Upper lobe of right lung (tissue), 1 donor: ENCODE measurements at regions not wholly inside any gene's neighbourhood (a gene's known extent, or its start where the extent isn't known, plus 50 kb on each side); places are given as distances from the start of the nearest gene placed in this dataset.
A peak's percentile ranks its signal among the peaks of the same experiment; 100 is the strongest.
"Not testable (repeated sequence)": the region's sequence is repeated elsewhere in the genome, so short reads cannot be mapped to it uniquely, and the experiment has no call there.

Source experiments
- ATAC-seq: fragments of 200-7000 bp; cut with Tn5 transposase; one replicate; pipeline ENCODE4 v1.9.1; 2020; ENCODE audit warnings: mild to moderate bottlenecking, moderate library complexity
- DNase-seq: peaks from one replicate; pipeline ENCODE4 v3.0.0-alpha.2; 2020
- H3K27ac ChIP-seq: fragments of 200-600 bp; one replicate; pipeline ENCODE4 v1.8.0; 2022
- H3K27me3 ChIP-seq: fragments of 200-600 bp; one replicate; pipeline ENCODE4 v1.8.0; 2022; ENCODE audit warnings: mild to moderate bottlenecking
- H3K36me3 ChIP-seq: fragments of 200-600 bp; one replicate; pipeline ENCODE4 v1.8.0; 2022
- H3K4me1 ChIP-seq: fragments of 200-600 bp; one replicate; pipeline ENCODE4 v1.8.0; 2022
- H3K4me3 ChIP-seq: fragments of 200-600 bp; one replicate; pipeline ENCODE4 v1.8.0; 2022; ENCODE audit warnings: mild to moderate bottlenecking
- H3K9me3 ChIP-seq: fragments of 200-600 bp; one replicate; pipeline ENCODE4 v1.8.0; 2022
- intact Hi-C: fragments of 100-400 bp; cut with DNase I; formaldehyde crosslinking; loops from one replicate; pipeline ENCODE4 v1.11.0; 2022
- TF ChIP-seq, protein P1 (sequence below): fragments of 200-600 bp; IDR thresholded peaks from one replicate; pipeline ENCODE4 v1.8.0; 2022; ENCODE audit warnings: antibody characterized with exemption
- donor health status: DM: no; HTN: yes; CAD: no; lungs with severe emphysema.

DNA sequence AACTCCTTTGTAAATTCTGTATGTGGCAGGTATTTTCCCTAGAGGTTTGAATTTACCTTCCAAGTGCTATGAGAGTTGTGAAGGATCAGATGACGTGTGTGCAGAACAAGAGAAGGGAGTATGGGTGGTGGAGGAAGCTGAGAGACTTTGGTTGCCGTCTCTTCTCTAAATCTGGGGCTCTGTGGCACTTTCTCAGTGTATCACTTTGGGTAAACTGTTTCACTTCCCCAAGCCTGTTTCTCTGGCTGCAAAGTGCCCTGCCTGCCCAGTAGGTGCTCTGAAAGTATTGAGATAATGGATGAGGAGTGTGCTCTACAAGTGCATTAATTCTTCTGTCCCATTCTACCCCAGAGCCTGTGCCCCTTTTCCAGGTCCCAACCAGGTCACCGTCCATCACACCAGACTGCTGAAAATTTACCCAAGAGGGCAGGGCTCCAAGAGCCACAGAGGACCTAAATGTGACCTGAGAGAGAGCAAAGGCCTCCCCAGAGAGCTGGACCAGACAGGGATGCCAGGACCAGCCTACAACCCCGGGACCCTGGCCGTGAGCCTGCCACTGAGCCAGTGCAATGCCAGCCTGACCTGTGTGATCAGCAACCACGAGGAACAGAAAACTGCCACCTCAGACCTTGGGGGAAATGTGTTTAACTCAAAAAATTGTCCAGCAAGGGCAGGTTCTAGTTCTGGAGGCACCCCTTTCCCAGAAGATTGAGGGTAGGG lies 131.6 kb upstream of the ETV3 start:
- no peak for DNase-seq
- Histone ChIP-seq H3K4me1 (no peaks in the 10 kb centered on the region), H3K27me3 (peaks cover 5% of the 10 kb centered on the region), H3K36me3 (no peaks in the 10 kb centered on the region), H3K4me3 (no peak overlapping the region), H3K9me3 (no peaks in the 10 kb centered on the region), H3K27ac (no peak overlapping the region)
- TF ChIP-seq, protein P1, sequence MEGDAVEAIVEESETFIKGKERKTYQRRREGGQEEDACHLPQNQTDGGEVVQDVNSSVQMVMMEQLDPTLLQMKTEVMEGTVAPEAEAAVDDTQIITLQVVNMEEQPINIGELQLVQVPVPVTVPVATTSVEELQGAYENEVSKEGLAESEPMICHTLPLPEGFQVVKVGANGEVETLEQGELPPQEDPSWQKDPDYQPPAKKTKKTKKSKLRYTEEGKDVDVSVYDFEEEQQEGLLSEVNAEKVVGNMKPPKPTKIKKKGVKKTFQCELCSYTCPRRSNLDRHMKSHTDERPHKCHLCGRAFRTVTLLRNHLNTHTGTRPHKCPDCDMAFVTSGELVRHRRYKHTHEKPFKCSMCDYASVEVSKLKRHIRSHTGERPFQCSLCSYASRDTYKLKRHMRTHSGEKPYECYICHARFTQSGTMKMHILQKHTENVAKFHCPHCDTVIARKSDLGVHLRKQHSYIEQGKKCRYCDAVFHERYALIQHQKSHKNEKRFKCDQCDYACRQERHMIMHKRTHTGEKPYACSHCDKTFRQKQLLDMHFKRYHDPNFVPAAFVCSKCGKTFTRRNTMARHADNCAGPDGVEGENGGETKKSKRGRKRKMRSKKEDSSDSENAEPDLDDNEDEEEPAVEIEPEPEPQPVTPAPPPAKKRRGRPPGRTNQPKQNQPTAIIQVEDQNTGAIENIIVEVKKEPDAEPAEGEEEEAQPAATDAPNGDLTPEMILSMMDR: no peak
- intact Hi-C loops: no loop called here
- ATAC-seq: peak; percentile 51

DNA sequence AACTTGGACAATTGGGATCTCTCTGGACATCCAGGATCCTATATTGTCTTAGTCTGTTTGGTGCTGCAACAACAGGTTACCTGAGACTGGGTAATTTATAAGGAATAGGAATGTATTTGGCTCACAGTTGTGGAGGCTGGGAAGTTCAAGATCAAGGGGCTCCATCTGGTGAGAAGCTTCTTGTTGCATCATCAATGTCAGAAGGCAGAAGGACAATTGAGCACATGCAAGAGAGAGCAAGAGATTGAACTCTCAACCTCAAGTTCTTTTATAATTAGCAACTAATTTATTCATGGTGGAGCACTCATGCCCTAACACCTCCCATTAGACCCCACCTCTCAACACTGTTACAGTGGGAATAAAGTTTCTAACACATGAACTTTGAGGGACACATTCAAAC lies 124.7 kb upstream of the ETV3 start:
- H3K27me3 ChIP-seq: peaks cover 2% of the 10 kb centered on the region
- H3K4me3 ChIP-seq: no peak overlapping the region
- H3K36me3 ChIP-seq: no peaks in the 10 kb centered on the region
- TF ChIP-seq, protein P1: no peak
- no peak for DNase-seq
- H3K9me3 ChIP-seq: no peaks in the 10 kb centered on the region
- no peak for ATAC-seq
- intact Hi-C loops: no loop called here
- no peak overlapping the region for H3K27ac ChIP-seq
- no peaks in the 10 kb centered on the region for H3K4me1 ChIP-seq

DNA sequence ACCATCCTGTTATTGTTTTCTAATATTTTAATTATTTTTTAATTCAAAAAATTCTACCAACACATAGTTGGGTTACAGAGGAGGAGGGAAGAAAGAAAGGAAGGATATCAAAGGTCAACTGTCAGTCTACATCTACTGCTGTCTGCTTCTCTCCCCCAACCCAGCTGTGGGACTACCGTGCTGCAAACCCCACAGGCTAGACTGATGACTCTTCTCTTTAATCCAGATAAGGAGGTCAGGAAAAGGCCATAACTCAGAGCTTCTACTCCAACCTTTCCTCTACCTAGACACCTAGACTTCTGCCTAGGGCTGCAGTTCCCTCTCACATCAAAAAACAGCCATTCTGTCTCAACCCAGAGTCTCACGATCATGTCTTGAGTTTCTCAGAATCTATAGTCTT lies 124.2 kb upstream of the ETV3 start:
- intact Hi-C loops: no loop called here
- DNase-seq: no peak
- TF ChIP-seq, protein P1: no peak
- Histone ChIP-seq H3K27ac (no peak overlapping the region), H3K36me3 (no peaks in the 10 kb centered on the region), H3K4me3 (no peak overlapping the region), H3K9me3 (no peaks in the 10 kb centered on the region), H3K27me3 (no peaks in the 10 kb centered on the region), H3K4me1 (no peaks in the 10 kb centered on the region)
- no peak for ATAC-seq

DNA sequence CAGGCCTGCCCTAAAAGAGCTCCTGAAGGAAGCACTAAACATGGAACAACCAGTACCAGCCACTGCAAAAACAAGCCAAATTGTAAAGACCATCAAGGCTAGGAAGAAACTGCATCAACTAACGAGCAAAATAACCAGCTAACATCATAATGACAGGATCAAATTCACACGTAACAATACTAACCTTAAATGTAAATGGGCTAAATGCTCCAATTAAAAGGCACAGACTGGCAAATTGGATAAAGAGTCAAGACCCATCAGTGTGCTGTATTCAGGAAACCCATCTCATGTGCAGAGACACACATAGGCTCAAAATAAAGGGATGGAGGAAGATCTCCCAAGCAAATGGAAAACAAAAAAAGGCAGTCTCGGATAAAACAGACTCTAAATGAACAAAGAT lies 117.7 kb upstream of the ETV3 start:
- ATAC-seq, H3K36me3 ChIP-seq: not testable (repeated sequence)

DNA sequence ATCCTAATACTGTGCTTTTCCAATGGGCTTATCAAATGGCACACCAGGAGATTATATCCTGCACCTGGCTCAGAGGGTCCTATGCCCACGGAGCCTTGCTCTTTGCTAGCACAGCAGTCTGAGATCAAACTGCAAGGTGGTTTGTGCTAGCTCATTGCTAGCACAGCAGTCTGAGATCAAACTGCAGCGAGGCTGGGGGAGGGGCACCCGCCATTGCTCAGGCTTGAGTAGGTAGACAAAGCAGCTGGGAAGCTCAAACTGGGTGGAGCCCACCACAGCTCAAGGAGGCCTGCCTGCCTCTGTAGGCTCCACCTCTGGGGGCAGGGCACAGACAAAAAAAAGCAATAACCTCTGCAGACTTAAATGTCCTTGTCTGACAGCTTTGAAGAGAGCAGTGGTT lies 116.0 kb upstream of the ETV3 start:
- H3K27ac ChIP-seq, H3K4me3 ChIP-seq, ATAC-seq, H3K9me3 ChIP-seq, DNase-seq, H3K4me1 ChIP-seq, intact Hi-C loops, H3K36me3 ChIP-seq, H3K27me3 ChIP-seq: not testable (repeated sequence)

More for the DNA sequence above, 117.7 kb upstream of the ETV3 start:
- H3K4me1 ChIP-seq, H3K27ac ChIP-seq, H3K9me3 ChIP-seq, H3K27me3 ChIP-seq, H3K4me3 ChIP-seq, DNase-seq, intact Hi-C loops: not testable (repeated sequence)

DNA sequence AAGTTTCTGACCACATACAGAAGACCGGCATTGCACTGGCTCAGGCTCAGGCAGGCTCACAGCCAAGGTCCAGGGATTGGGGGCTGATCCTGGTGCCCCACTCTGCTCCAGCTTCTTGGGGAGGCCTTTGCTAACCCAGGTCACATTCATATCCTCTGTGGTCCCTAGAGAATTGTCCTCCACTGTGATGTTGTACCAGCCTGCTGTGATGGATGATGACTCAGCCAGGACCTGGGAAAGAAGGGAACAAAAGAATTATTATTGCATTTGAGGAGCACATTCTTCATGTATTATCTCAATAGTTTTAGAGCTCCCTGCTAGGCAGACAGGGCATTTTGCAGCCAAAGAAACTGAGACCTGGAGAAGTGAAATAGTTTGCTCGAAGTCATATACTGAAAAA lies 114.3 kb upstream of the ETV3 start:
- H3K4me1 ChIP-seq: no peaks in the 10 kb centered on the region
- ATAC-seq (no peak), DNase-seq (no peak)
- no peaks in the 10 kb centered on the region for H3K9me3 ChIP-seq
- H3K27me3 ChIP-seq: no peaks in the 10 kb centered on the region
- no peak overlapping the region for H3K27ac ChIP-seq
- H3K36me3 ChIP-seq: no peaks in the 10 kb centered on the region
- TF ChIP-seq, protein P1: no peak
- no peak overlapping the region for H3K4me3 ChIP-seq
- intact Hi-C loops: no loop called here

DNA sequence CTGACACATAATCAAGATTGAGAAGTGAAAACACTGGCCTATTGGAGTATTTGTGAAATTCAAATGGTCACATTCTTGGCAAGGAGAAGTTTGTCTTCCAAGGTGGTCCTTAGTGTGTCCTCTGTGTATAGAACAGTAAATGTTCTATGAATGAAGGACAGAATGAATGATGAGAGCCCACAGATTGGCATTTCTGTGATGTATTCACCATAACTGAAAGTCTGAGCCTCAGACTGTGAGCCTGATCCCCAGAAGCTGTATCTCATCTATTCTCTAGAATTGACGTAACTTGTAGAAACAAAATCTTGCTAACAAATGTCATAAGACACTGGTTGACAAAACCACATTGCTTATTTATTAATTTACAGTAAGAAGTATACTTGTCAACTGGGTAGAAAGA lies 111.5 kb upstream of the ETV3 start:
- H3K9me3 ChIP-seq: no peaks in the 10 kb centered on the region
- ATAC-seq (no peak), DNase-seq (no peak)
- TF ChIP-seq, protein P1: no peak
- H3K4me1 ChIP-seq: no peaks in the 10 kb centered on the region
- no peaks in the 10 kb centered on the region for H3K27me3 ChIP-seq
- intact Hi-C loops: no loop called here
- H3K36me3 ChIP-seq: no peaks in the 10 kb centered on the region
- H3K27ac ChIP-seq: no peak overlapping the region
- H3K4me3 ChIP-seq: no peak overlapping the region
